Activated CD8-positive, alpha-beta T cell treated with anti-CD3 and anti-CD28 coated beads, Interleukin-2, amount 10 ng/mL, durations not matched to agents 7 days and 5 days (primary cell): ENCODE measurements at regions not wholly inside any gene's neighbourhood (a gene's known extent, or its start where the extent isn't known, plus 50 kb on each side); places are given as distances from the start of the nearest gene placed in this dataset.

Experiments
- ATAC-seq: fragments of 150-1000 bp; cut with Tn5 transposase; one replicate; pipeline ENCODE4 v1.10.0; 2021; ENCODE audit warnings: moderate library complexity
- CTCF ChIA-PET: fragments of 350-600 bp; sonication (Branson Sonifier 250); formaldehyde crosslinking; loops from one replicate; lab custom pipeline; 2021; ENCODE audit warnings: antibody characterized with exemption; lab: Charles Lee
- POLR2A ChIA-PET: fragments of 350-600 bp; sonication (Branson Sonifier 250); formaldehyde crosslinking; loops from one replicate; lab custom pipeline; 2021; ENCODE audit warnings: antibody characterized with exemption; lab: Charles Lee
- DNase-seq: peaks from one replicate; pipeline ENCODE4 v3.0.0-alpha.2; 2020
- H3K27ac Mint-ChIP-seq: one replicate; pipeline ENCODE4 v1.8.0; 2021; ENCODE audit warnings: mild to moderate bottlenecking, mixed read lengths
- H3K27me3 Mint-ChIP-seq: one replicate; pipeline ENCODE4 v1.8.0; 2021; ENCODE audit warnings: low read depth, mixed read lengths
- H3K36me3 Mint-ChIP-seq: one replicate; pipeline ENCODE4 v1.8.0; 2021; ENCODE audit warnings: low read depth, mixed read lengths
- H3K4me1 Mint-ChIP-seq: one replicate; pipeline ENCODE4 v1.8.0; 2021; ENCODE audit warnings: low read depth, mixed read lengths
- H3K4me3 Mint-ChIP-seq: one replicate; pipeline ENCODE4 v1.8.0; 2021; ENCODE audit warnings: mild to moderate bottlenecking, mixed read lengths
- H3K9me3 Mint-ChIP-seq: one replicate; pipeline ENCODE4 v1.8.0; 2022; ENCODE audit warnings: mixed read lengths; ENCODE audit not compliant: insufficient read depth

- Mint-ChIP-seq H3K27me3 (peaks cover 12% of the 10 kb centered on the region), H3K27ac (no peak overlapping the region), H3K4me3 (no peak overlapping the region), H3K4me1 (no peaks in the 10 kb centered on the region), H3K36me3 (no peaks in the 10 kb centered on the region), H3K9me3 (no peaks in the 10 kb centered on the region)
- no peak for ATAC-seq
- DNase-seq = no peak
- ChIA-PET CTCF (no interaction called here), POLR2A (no interaction called here)
Observed at GRCh38 chr10:4685904-4686643, 139.9 kb upstream of the AKR1E2 start.

GRCh38 chr10:4685491-4685890 is 140.5 kb upstream of the AKR1E2 start:
- CTCF ChIA-PET = no interaction called here
- DNase-seq (no peak), ATAC-seq (no peak)
- H3K4me3 Mint-ChIP-seq = no peak overlapping the region
- no peak overlapping the region for H3K27ac Mint-ChIP-seq
- peaks cover 12% of the 10 kb centered on the region for H3K27me3 Mint-ChIP-seq
- POLR2A ChIA-PET = no interaction called here
- no peaks in the 10 kb centered on the region for H3K9me3 Mint-ChIP-seq
- H3K4me1 Mint-ChIP-seq = no peaks in the 10 kb centered on the region
- H3K36me3 Mint-ChIP-seq = no peaks in the 10 kb centered on the region

GRCh38 chr10:4684434-4684833 is 141.6 kb upstream of the AKR1E2 start:
- no peak for DNase-seq
- ChIA-PET POLR2A (no interaction called here), CTCF (no interaction called here)
- Mint-ChIP-seq H3K4me3 (no peak overlapping the region), H3K27ac (no peak overlapping the region), H3K9me3 (no peaks in the 10 kb centered on the region), H3K36me3 (no peaks in the 10 kb centered on the region), H3K27me3 (peaks cover 11% of the 10 kb centered on the region), H3K4me1 (no peaks in the 10 kb centered on the region)
- no peak for ATAC-seq

GRCh38 chr10:4683838-4684237 is 142.2 kb upstream of the AKR1E2 start:
- no peaks in the 10 kb centered on the region for H3K9me3 Mint-ChIP-seq
- ChIA-PET CTCF (no interaction called here), POLR2A (no interaction called here)
- no peak overlapping the region for H3K4me3 Mint-ChIP-seq
- ATAC-seq (no peak), DNase-seq (no peak)
- no peaks in the 10 kb centered on the region for H3K36me3 Mint-ChIP-seq
- H3K27me3 Mint-ChIP-seq = peaks cover 9% of the 10 kb centered on the region
- H3K27ac Mint-ChIP-seq = no peak overlapping the region
- no peaks in the 10 kb centered on the region for H3K4me1 Mint-ChIP-seq

- Mint-ChIP-seq H3K27me3 (peaks cover 13% of the 10 kb centered on the region), H3K4me3 (no peak overlapping the region), H3K9me3 (no peaks in the 10 kb centered on the region), H3K4me1 (no peaks in the 10 kb centered on the region), H3K36me3 (no peaks in the 10 kb centered on the region), H3K27ac (no peak overlapping the region)
- DNase-seq = no peak
- POLR2A ChIA-PET = no interaction called here
- CTCF ChIA-PET = no interaction called here
- ATAC-seq = no peak
Observed at GRCh38 chr10:4683137-4683536, 142.9 kb upstream of the AKR1E2 start.

- no peak for DNase-seq
- H3K4me1 Mint-ChIP-seq = no peaks in the 10 kb centered on the region
- H3K9me3 Mint-ChIP-seq = no peaks in the 10 kb centered on the region
- peaks cover 29% of the 10 kb centered on the region for H3K27me3 Mint-ChIP-seq
- no peaks in the 10 kb centered on the region for H3K36me3 Mint-ChIP-seq
- POLR2A ChIA-PET = no interaction called here
- no peak overlapping the region for H3K4me3 Mint-ChIP-seq
- CTCF ChIA-PET = no interaction called here
- no peak for ATAC-seq
- no peak overlapping the region for H3K27ac Mint-ChIP-seq
Observed at GRCh38 chr10:4678951-4679671, 146.9 kb upstream of the AKR1E2 start.

GRCh38 chr10:4678023-4678950 is 147.7 kb upstream of the AKR1E2 start:
- no peaks in the 10 kb centered on the region for H3K36me3 Mint-ChIP-seq
- no peaks in the 10 kb centered on the region for H3K9me3 Mint-ChIP-seq
- ATAC-seq = no peak
- DNase-seq = no peak
- H3K27me3 Mint-ChIP-seq = peaks cover 33% of the 10 kb centered on the region
- H3K4me1 Mint-ChIP-seq = no peaks in the 10 kb centered on the region
- H3K27ac Mint-ChIP-seq = no peak overlapping the region
- CTCF ChIA-PET = no interaction called here
- H3K4me3 Mint-ChIP-seq = no peak overlapping the region
- POLR2A ChIA-PET = no interaction called here

GRCh38 chr10:4677296-4678021 is 148.5 kb upstream of the AKR1E2 start:
- POLR2A ChIA-PET = no interaction called here
- CTCF ChIA-PET = no interaction called here
- H3K27ac Mint-ChIP-seq = no peak overlapping the region

GRCh38 chr10:4676566-4676965 is 149.4 kb upstream of the AKR1E2 start:
- H3K4me3 Mint-ChIP-seq = no peak overlapping the region
- no peak for ATAC-seq
- ChIA-PET CTCF (no interaction called here), POLR2A (no interaction called here)
- H3K36me3 Mint-ChIP-seq = no peaks in the 10 kb centered on the region
- no peaks in the 10 kb centered on the region for H3K9me3 Mint-ChIP-seq
- no peak overlapping the region for H3K27ac Mint-ChIP-seq
- no peaks in the 10 kb centered on the region for H3K4me1 Mint-ChIP-seq
- H3K27me3 Mint-ChIP-seq = peaks cover 33% of the 10 kb centered on the region
- no peak for DNase-seq

More at GRCh38 chr10:4677296-4678021, 148.5 kb upstream of the AKR1E2 start:
- Mint-ChIP-seq H3K36me3 (no peaks in the 10 kb centered on the region), H3K9me3 (no peaks in the 10 kb centered on the region), H3K4me3 (no peak overlapping the region), H3K27me3 (peaks cover 33% of the 10 kb centered on the region), H3K4me1 (no peaks in the 10 kb centered on the region)
- no peak for DNase-seq
- no peak for ATAC-seq

- H3K9me3 Mint-ChIP-seq = no peaks in the 10 kb centered on the region
- POLR2A ChIA-PET = interaction anchor here (0.6 kb wide), 1 partner anchor 726 kb away, joined by 7 read pairs; no protein-coding TSS in a partner anchor
- ATAC-seq (no peak), DNase-seq (no peak)
- H3K4me1 Mint-ChIP-seq = no peaks in the 10 kb centered on the region
- CTCF ChIA-PET = no interaction called here
- no peaks in the 10 kb centered on the region for H3K36me3 Mint-ChIP-seq
- H3K4me3 Mint-ChIP-seq = no peak overlapping the region
- no peak overlapping the region for H3K27ac Mint-ChIP-seq
- peaks cover 35% of the 10 kb centered on the region for H3K27me3 Mint-ChIP-seq
Observed at GRCh38 chr10:4675808-4676207, 150.2 kb upstream of the AKR1E2 start.

- CTCF ChIA-PET = interaction anchor here (0.7 to 1.1 kb wide), 2 partner anchors 10 to 26 kb away, joined by 3 read pairs; no protein-coding TSS in a partner anchor
- no peak for ATAC-seq
- no peaks in the 10 kb centered on the region for H3K4me1 Mint-ChIP-seq
- H3K36me3 Mint-ChIP-seq = no peaks in the 10 kb centered on the region
- POLR2A ChIA-PET = no interaction called here
- H3K27ac Mint-ChIP-seq = no peak overlapping the region
- DNase-seq = no peak
- H3K9me3 Mint-ChIP-seq = no peaks in the 10 kb centered on the region
- no peak overlapping the region for H3K4me3 Mint-ChIP-seq
- H3K27me3 Mint-ChIP-seq = peaks cover 37% of the 10 kb centered on the region
Observed at GRCh38 chr10:4673279-4674040, 152.5 kb upstream of the AKR1E2 start.
